MM.1S (cell line): ENCODE measurements at regions not wholly inside any gene's neighbourhood (a gene's known extent, or its start where the extent isn't known, plus 50 kb on each side); places are given as distances from the start of the nearest gene placed in this dataset.

ENCODE experiments used
- CTCF ChIP-seq: fragments of 300-600 bp; sonication (generic); IDR thresholded peaks from 2 replicates; pipeline ENCODE4 v1.5.1; 2016; ENCODE audit warnings: antibody characterized with exemption, low read length, mixed read lengths
- EZH2 ChIP-seq: fragments of 300-600 bp; sonication (generic); optimal IDR thresholded peaks from 2 replicates; pipeline ENCODE3; 2017; ENCODE audit warnings: low read depth, mild to moderate bottlenecking, antibody characterized with exemption, low read length, mixed read lengths

GRCh38 chrX:46376246-46376885 is 168.9 kb downstream of the ZNF674 start:
- TF ChIP-seq CTCF (peak; percentile 27), EZH2 (no peak)
